HG03135 (cell line): ENCODE measurements at regions not wholly inside any gene's neighbourhood (a gene's known extent, or its start where the extent isn't known, plus 50 kb on each side); places are given as distances from the start of the nearest gene placed in this dataset.

Source experiments
- ATAC-seq: cut with Tn5 transposase; IDR thresholded peaks from one replicate; pipeline ENCODE4 v1.9.1; 2021; ENCODE audit warnings: mild to moderate bottlenecking, moderate library complexity; ENCODE audit not compliant: unreplicated experiment

GRCh38 chr2:20111311-20112131 is 60.1 kb upstream of the LAPTM4A start:
- ATAC-seq: no peak

GRCh38 chr2:20110876-20111275 is 59.4 kb upstream of the LAPTM4A start:
- ATAC-seq: no peak

- ATAC-seq: no peak
Observed at GRCh38 chr2:20110383-20110782, 59.0 kb upstream of the LAPTM4A start.

GRCh38 chr2:20108655-20109396 is 57.4 kb upstream of the LAPTM4A start:
- ATAC-seq: no peak

DNA sequence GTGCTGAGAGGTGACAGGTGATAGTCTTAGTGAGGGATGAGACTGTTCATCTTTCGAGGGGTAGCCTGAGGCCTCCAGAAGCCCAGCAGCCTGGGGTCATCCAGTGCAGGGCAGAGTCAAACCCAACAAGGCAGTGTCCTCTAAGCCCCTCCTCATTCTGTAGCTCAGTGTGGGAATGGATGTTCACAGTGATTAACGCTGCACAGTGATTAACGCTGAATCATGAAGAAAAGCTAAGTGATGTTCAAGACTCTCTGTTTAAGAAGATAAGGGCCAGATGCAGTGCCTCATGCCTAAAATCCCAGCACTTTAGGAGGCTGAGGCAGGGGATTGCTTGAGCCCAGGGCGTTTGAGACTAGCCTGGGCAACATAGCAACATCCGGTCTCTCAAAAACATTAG is 56.3 kb upstream of the LAPTM4A start:
- ATAC-seq: no peak

DNA sequence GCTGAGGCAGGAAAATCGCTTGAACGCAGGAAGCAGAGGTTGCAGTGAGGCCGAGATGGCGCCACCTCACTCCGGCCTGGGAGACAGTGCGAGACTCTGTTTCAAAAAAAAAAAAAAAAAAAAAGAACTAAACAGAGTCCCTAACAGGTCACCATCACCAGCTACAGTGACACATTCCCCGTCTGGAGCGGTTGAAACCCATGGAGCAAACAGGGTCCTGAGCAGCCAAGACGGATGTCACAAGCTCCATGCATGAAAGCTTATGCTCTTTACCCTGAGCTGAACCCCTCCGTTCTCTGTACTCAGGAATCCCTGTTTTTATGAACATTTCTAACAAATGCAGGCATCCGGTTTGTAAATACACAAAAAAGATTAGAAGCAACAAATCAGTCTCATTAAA is 55.9 kb upstream of the LAPTM4A start:
- ATAC-seq: no peak

DNA sequence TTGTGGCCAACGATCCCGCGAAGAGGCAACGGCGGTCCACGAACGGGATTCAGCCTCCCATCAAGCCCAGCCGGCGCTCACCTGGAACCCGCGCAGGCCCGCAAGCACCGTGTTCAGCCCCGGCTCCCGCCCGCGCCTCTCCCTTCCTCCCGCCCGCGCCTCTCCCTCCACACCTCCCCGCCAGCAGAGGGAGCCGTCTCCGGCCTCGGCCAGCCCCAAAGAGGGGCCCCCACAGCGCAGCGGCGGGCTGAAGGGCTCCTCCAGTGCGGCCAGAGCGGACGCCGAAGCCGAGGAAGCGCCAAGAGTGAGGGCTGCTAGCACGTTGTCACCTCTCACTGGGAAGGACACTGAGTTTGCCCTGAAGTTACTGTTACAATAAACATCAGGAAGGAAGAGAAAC is 55.3 kb upstream of the LAPTM4A start:
- no peak for ATAC-seq

- no peak for ATAC-seq
Observed at GRCh38 chr2:20104900-20105545, 53.6 kb upstream of the LAPTM4A start.

- no peak for ATAC-seq
Observed at GRCh38 chr2:20103530-20103929, 52.1 kb upstream of the LAPTM4A start.
